ENCODE measurements at regions not wholly inside any gene's neighbourhood (a gene's known extent, or its start where the extent isn't known, plus 50 kb on each side); places are given as distances from the start of the nearest gene placed in this dataset.

DNA sequence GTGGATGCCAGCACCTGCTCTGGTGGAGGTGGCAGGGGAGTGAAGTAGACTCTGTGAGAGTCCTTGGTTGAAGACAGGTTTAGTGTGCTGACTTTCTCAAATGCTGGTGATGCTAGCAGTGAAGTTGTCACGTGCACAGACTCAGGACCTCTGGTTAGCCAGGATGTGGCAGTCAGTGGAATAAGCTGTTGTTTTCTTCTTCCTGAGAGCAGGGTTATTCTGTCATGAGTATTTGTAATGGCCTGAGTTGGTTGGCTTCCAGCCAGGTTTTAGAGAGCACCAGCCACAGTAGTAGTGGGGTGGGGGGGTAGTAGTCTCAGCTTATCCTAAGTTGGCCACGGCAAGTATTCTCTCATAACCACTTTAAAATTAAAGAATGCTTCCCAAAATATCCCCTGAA, 169.7 kb upstream of the FOXN2 start:
- DNase-seq (ENCODE audit: low spot score): no peak
- no peak overlapping the region for H2BK15ac ChIP-seq (ENCODE audit: low read length)
- H3K36me3 ChIP-seq (replicated peaks in 1 of 2; ENCODE audit: control insufficient read depth in 2 of 2, insufficient read depth in 2 of 2, low read length in 2 of 2): no peaks in the 10 kb centered on the region
- H3K27ac ChIP-seq (replicated peaks; ENCODE audit: low read length): no peak overlapping the region
- H3K79me1 ChIP-seq (ENCODE audit: low read depth, low read length): no peaks in the 10 kb centered on the region
- no peak overlapping the region for H3K4ac ChIP-seq (ENCODE audit: low read length)
- H2BK12ac ChIP-seq (ENCODE audit: low read length): no peak overlapping the region
- H3K14ac ChIP-seq (ENCODE audit: low read length): no peak overlapping the region
- no peak overlapping the region for H4K91ac ChIP-seq (ENCODE audit: low read depth, low read length, poor library complexity)
- no peak overlapping the region for H3K23ac ChIP-seq (ENCODE audit: low read depth, low read length, poor library complexity)
- no peak overlapping the region for H3K4me3 ChIP-seq (ENCODE audit: low read length in 2 of 2)
- no peak overlapping the region for H2BK120ac ChIP-seq (ENCODE audit: low read depth, low read length)
- H3K9ac ChIP-seq (ENCODE audit: low read depth, low read length, poor library complexity): no peak overlapping the region
- no peak overlapping the region for H4K8ac ChIP-seq (ENCODE audit: low read depth, low read length)
- peaks cover 0 to 3% (median 0%) of the 10 kb centered on the region in 3 experiments for H3K27me3 ChIP-seq (ENCODE audit: control insufficient read depth in 3 of 3, insufficient read depth in 3 of 3, low read depth in 1 of 3, low read length in 3 of 3)
- H3K18ac ChIP-seq (ENCODE audit: low read length): no peak overlapping the region
- peaks cover 0 to 2% of the 10 kb centered on the region in 2 donors for H3K4me1 ChIP-seq (ENCODE audit: control insufficient read depth in 2 of 2, insufficient read depth in 1 of 2, low read depth in 1 of 2, low read length in 2 of 2)
- no peak overlapping the region for H2BK5ac ChIP-seq (ENCODE audit: low read length)
- no peaks in the 10 kb centered on the region for H3K9me3 ChIP-seq (replicated peaks in 1 of 2; ENCODE audit: control insufficient read depth in 2 of 2, insufficient read depth in 1 of 2, low read depth in 1 of 2, low read length in 2 of 2)
- no CpG with 5 or more reads among the region's 2 CpGs for WGBS, 2 donors (ENCODE audit: extremely low coverage in 2 of 2, insufficient read length in 2 of 2, insufficient replicate concordance in 1 of 2)
- no peak overlapping the region for H2AFZ ChIP-seq (ENCODE audit: low read length)
- H3K4me2 ChIP-seq (ENCODE audit: insufficient read depth, low read length, poor library complexity, severe bottlenecking): no peak overlapping the region
- no peak overlapping the region for H2AK5ac ChIP-seq (ENCODE audit: low read depth, low read length)

GRCh38 chr2:48145845-48146452, 168.5 kb upstream of the FOXN2 start:
- Histone ChIP-seq H3K14ac (ENCODE audit: low read length) (no peak overlapping the region), H3K23ac (ENCODE audit: low read depth, low read length, poor library complexity) (no peak overlapping the region), H3K18ac (ENCODE audit: low read length) (no peak overlapping the region), H3K9me3 (replicated peaks in 1 of 2; ENCODE audit: control insufficient read depth in 2 of 2, insufficient read depth in 1 of 2, low read depth in 1 of 2, low read length in 2 of 2) (no peaks in the 10 kb centered on the region), H2AFZ (ENCODE audit: low read length) (peak overlapping the region; percentile 67), H3K36me3 (replicated peaks in 1 of 2; ENCODE audit: control insufficient read depth in 2 of 2, insufficient read depth in 2 of 2, low read length in 2 of 2) (no peaks in the 10 kb centered on the region), H3K9ac (ENCODE audit: low read depth, low read length, poor library complexity) (no peak overlapping the region), H3K4me2 (ENCODE audit: insufficient read depth, low read length, poor library complexity, severe bottlenecking) (no peak overlapping the region), H2BK5ac (ENCODE audit: low read length) (no peak overlapping the region), H2BK12ac (ENCODE audit: low read length) (no peak overlapping the region), H4K91ac (ENCODE audit: low read depth, low read length, poor library complexity) (no peak overlapping the region), H3K4ac (ENCODE audit: low read length) (no peak overlapping the region), H3K27me3 (ENCODE audit: control insufficient read depth in 3 of 3, insufficient read depth in 3 of 3, low read depth in 1 of 3, low read length in 3 of 3) (peaks cover 0 to 3% (median 0%) of the 10 kb centered on the region in 3 experiments), H3K4me1 (ENCODE audit: control insufficient read depth in 2 of 2, insufficient read depth in 1 of 2, low read depth in 1 of 2, low read length in 2 of 2) (peaks cover under 1 to 2% of the 10 kb centered on the region in 2 donors), H3K27ac (replicated peaks; ENCODE audit: low read length) (no peak overlapping the region), H3K79me1 (ENCODE audit: low read depth, low read length) (no peaks in the 10 kb centered on the region), H4K8ac (ENCODE audit: low read depth, low read length) (no peak overlapping the region), H3K4me3 (ENCODE audit: low read length in 2 of 2) (no peak overlapping the region), H2BK120ac (ENCODE audit: low read depth, low read length) (no peak overlapping the region), H2AK5ac (ENCODE audit: low read depth, low read length) (no peak overlapping the region), H2BK15ac (ENCODE audit: low read length) (no peak overlapping the region)
- DNase-seq (ENCODE audit: low spot score): no peak
- WGBS, 2 donors (ENCODE audit: extremely low coverage in 2 of 2, insufficient read length in 2 of 2, insufficient replicate concordance in 1 of 2): no CpG with 5 or more reads among the region's 6 CpGs

DNA sequence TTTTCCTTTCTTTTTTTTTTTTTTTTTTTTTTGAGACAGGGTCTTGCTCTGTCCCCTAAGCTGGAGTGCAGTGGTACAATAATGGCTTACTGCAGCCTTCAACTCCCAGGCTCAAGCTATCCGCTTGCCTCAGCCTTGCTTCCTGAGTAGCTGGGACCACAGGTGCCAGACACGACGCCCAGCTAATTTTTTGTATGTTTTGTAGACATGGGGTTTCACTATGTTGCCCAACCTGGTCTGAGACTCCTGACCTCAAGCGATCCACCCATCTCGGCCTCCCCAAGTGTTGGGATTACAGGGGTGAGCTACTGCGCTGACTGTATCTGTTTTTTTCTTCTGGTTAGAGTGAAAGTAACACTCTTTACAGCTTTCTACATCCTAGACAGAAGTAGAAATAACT, 167.9 kb upstream of the FOXN2 start:
- no peak overlapping the region for H4K8ac ChIP-seq (ENCODE audit: low read depth, low read length)
- H3K4me2 ChIP-seq (ENCODE audit: insufficient read depth, low read length, poor library complexity, severe bottlenecking): no peak overlapping the region
- no peak overlapping the region for H2BK15ac ChIP-seq (ENCODE audit: low read length)
- peak overlapping the region; percentile 47 for H3K14ac ChIP-seq (ENCODE audit: low read length)
- peaks cover 2 to 3% of the 10 kb centered on the region in 2 donors for H3K4me1 ChIP-seq (ENCODE audit: control insufficient read depth in 2 of 2, insufficient read depth in 1 of 2, low read depth in 1 of 2, low read length in 2 of 2)
- peaks cover 0 to 1% (median 0%) of the 10 kb centered on the region in 3 experiments for H3K27me3 ChIP-seq (ENCODE audit: control insufficient read depth in 3 of 3, insufficient read depth in 3 of 3, low read depth in 1 of 3, low read length in 3 of 3)
- no peak overlapping the region for H2BK5ac ChIP-seq (ENCODE audit: low read length)
- no peak overlapping the region for H3K27ac ChIP-seq (replicated peaks; ENCODE audit: low read length)
- no peak overlapping the region for H3K4ac ChIP-seq (ENCODE audit: low read length)
- no CpG with 5 or more reads among the region's 6 CpGs for WGBS, 2 donors (ENCODE audit: extremely low coverage in 2 of 2, insufficient read length in 2 of 2, insufficient replicate concordance in 1 of 2)
- no peak overlapping the region for H2BK120ac ChIP-seq (ENCODE audit: low read depth, low read length)
- H2AK5ac ChIP-seq (ENCODE audit: low read depth, low read length): no peak overlapping the region
- no peak overlapping the region for H3K9ac ChIP-seq (ENCODE audit: low read depth, low read length, poor library complexity)
- no peak overlapping the region for H2BK12ac ChIP-seq (ENCODE audit: low read length)
- DNase-seq (ENCODE audit: low spot score): no peak
- no peaks in the 10 kb centered on the region for H3K79me1 ChIP-seq (ENCODE audit: low read depth, low read length)
- peak overlapping the region; percentile 23 for H2AFZ ChIP-seq (ENCODE audit: low read length)
- no peak overlapping the region for H3K4me3 ChIP-seq (ENCODE audit: low read length in 2 of 2)
- no peaks in the 10 kb centered on the region for H3K36me3 ChIP-seq (replicated peaks in 1 of 2; ENCODE audit: control insufficient read depth in 2 of 2, insufficient read depth in 2 of 2, low read length in 2 of 2)
- no peak overlapping the region for H3K18ac ChIP-seq (ENCODE audit: low read length)
- no peak overlapping the region for H4K91ac ChIP-seq (ENCODE audit: low read depth, low read length, poor library complexity)
- no peaks in the 10 kb centered on the region for H3K9me3 ChIP-seq (replicated peaks in 1 of 2; ENCODE audit: control insufficient read depth in 2 of 2, insufficient read depth in 1 of 2, low read depth in 1 of 2, low read length in 2 of 2)
- H3K23ac ChIP-seq (ENCODE audit: low read depth, low read length, poor library complexity): no peak overlapping the region

- Histone ChIP-seq H3K4me2 (ENCODE audit: insufficient read depth, low read length, poor library complexity, severe bottlenecking) (no peak overlapping the region), H3K9me3 (replicated peaks in 1 of 2; ENCODE audit: control insufficient read depth in 2 of 2, insufficient read depth in 1 of 2, low read depth in 1 of 2, low read length in 2 of 2) (no peaks in the 10 kb centered on the region), H3K4me3 (ENCODE audit: low read length in 2 of 2) (no peak overlapping the region), H2BK12ac (ENCODE audit: low read length) (no peak overlapping the region), H2AFZ (ENCODE audit: low read length) (no peak overlapping the region), H3K4ac (ENCODE audit: low read length) (no peak overlapping the region), H4K8ac (ENCODE audit: low read depth, low read length) (no peak overlapping the region), H3K79me1 (ENCODE audit: low read depth, low read length) (no peaks in the 10 kb centered on the region), H3K23ac (ENCODE audit: low read depth, low read length, poor library complexity) (no peak overlapping the region), H3K36me3 (replicated peaks in 1 of 2; ENCODE audit: control insufficient read depth in 2 of 2, insufficient read depth in 2 of 2, low read length in 2 of 2) (no peaks in the 10 kb centered on the region), H2BK5ac (ENCODE audit: low read length) (no peak overlapping the region), H4K91ac (ENCODE audit: low read depth, low read length, poor library complexity) (no peak overlapping the region), H2BK120ac (ENCODE audit: low read depth, low read length) (no peak overlapping the region), H3K18ac (ENCODE audit: low read length) (no peak overlapping the region), H3K27me3 (ENCODE audit: control insufficient read depth in 3 of 3, insufficient read depth in 3 of 3, low read depth in 1 of 3, low read length in 3 of 3) (no peaks in the 10 kb centered on the region), H2BK15ac (ENCODE audit: low read length) (no peak overlapping the region), H3K4me1 (ENCODE audit: control insufficient read depth in 2 of 2, insufficient read depth in 1 of 2, low read depth in 1 of 2, low read length in 2 of 2) (peaks cover 2 to 3% of the 10 kb centered on the region in 2 donors), H3K27ac (replicated peaks; ENCODE audit: low read length) (no peak overlapping the region), H3K14ac (ENCODE audit: low read length) (no peak overlapping the region), H3K9ac (ENCODE audit: low read depth, low read length, poor library complexity) (no peak overlapping the region), H2AK5ac (ENCODE audit: low read depth, low read length) (no peak overlapping the region)
- no peak for DNase-seq (ENCODE audit: low spot score)
Observed at GRCh38 chr2:48147719-48148118, 166.8 kb upstream of the FOXN2 start.
